ENCODE measurements at regions not wholly inside any gene's neighbourhood (a gene's known extent, or its start where the extent isn't known, plus 50 kb on each side); places are given as distances from the start of the nearest gene placed in this dataset.
A peak's percentile ranks its signal among the peaks of the same experiment; 100 is the strongest.

DNA sequence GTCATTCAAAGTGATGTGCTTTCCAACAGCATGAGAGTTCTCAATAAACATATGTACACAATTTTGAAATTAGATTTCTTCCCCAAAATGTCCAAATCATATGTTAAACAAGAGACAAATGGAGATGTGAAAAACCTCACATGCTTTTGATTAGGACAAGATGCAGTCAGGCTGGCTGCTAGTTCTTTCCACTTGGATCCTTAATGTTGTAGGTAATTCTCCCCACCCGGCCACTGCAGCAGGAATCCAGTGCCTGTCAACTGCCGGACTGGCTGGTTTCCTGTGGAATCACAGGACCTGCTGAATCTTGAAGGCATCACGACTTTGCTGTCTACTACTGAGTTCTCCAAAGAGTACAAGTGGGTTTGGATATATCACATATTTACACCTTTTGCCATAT lies 138.6 kb upstream of the AKR1E2 start:
- no peak for DNase-seq

DNA sequence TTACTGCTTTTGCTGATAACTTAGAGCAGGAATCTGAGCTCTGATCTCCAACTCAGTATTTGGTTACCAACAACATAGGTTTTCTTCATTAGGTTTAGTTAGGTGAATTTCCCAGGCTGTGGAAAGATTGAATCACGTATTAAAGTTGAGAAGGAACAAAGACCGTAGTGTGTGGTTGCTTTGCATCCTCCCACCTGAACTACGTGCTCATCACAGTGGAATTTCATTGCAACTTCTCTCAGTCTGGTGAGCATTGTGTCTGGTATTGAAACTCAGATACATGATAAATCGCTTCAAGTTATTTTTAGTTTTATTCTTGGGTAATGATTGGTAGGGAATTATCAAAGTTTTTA lies 139.4 kb upstream of the AKR1E2 start:
- DNase-seq, result peak in 1 of 2 experiments; percentile 58

DNA sequence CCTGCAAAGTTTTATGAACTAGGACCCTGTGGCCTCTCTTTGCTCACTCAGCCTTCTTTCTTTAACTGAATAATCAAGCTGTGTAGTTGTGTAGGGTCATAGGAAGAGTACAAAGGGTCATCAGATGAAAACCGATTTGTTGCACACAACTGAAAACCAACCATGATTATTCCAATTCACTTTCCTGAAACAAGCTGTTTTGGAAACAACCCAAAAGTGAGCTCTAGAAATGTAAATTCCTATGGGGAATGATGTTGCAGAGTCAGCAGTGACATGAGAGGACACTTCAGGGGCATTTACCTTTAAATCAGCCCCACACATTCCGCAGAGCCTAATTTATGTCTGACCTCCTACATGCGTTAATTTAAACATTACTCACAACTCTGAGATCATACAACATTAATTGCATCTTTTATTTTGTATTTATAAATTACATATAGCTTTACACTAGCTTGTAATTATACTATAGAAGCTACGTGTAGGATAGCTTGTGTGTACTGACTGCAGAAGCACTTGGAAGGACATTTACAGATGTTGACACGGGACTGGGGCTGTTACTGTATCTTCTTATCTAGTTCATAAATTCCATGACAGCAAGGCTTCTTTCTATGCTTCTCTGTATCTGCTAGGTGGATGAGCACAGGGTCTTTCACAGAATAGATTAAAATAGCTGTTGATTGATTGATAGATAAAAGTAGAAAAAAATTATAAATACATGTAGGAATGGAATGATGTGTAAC lies 139.9 kb upstream of the AKR1E2 start:
- no peak for DNase-seq

DNA sequence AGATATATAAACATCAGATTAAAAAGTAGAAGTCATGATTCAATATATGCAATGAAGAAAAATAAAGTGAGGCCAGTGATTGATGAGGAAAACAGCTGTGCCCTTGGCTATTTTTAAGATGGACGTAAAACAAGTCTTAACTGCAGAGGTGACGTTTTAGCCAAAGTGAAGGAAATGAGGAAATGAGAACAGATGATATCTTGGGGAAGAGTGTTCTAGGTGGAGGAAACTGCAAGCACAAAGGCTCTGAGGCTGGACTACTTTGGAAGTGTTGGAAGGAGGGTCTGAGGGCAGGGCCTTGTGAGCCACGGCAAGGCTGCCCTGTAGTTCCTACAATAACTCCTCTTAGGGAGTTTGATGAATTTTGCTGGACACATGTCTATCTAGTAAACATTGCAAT lies 140.5 kb upstream of the AKR1E2 start:
- no peak for DNase-seq

DNA sequence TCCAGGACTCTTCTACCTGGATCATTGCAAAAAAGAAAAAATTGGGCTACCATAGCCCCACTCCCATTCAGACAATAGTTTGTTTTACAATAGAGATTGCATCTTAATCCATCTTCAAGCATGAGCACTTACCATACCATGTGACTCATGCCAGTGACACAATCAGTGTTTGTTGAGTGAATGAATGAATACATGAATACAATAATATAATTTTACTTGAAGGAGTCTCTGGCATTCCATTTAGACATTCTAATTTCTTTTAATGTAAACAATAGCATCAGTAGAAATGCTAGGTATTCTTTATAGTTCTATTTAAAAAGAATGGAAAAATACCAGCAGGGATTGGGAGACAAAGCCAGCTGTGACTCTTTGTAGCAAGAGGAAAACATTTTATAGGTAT lies 141.6 kb upstream of the AKR1E2 start:
- DNase-seq, result no peak

DNA sequence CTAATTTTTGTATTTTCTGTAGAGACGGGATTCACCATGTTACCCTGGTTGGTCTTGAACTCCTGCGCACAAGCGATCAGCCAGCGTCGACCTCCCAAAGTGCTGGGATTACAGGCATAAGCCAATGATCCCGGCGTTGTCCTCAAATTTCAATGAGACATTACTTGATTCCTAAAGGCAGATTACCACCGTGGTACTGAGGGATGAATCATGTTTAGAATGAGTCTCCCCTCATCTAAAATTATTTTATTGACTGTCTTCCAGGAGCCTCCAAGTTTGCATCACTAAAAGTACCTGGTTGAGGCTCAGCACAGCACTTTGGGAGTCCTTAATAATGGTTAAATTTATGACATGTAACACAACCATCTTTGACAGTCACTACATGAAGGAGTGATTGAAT lies 142.2 kb upstream of the AKR1E2 start:
- DNase-seq, result no peak

DNA sequence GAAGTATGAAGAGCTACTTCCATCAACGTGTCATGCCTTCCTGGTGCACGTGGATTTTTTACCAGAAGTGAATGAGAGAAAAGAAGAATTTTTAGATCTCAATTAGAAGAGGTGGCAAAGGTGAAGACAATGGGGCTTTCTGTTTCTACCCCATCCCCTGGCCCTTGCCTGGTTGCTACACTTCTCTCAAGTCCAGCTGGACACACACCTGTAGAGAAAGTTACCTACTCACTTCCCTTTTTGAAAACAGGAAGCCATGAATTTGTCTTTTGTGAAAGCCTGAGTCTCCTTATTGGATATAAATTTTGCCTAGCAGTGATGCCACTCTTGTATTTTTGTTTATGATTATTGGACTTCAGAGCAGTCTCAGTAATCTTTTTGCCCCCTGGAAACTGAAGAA lies 142.9 kb upstream of the AKR1E2 start:
- no peak for DNase-seq

DNA sequence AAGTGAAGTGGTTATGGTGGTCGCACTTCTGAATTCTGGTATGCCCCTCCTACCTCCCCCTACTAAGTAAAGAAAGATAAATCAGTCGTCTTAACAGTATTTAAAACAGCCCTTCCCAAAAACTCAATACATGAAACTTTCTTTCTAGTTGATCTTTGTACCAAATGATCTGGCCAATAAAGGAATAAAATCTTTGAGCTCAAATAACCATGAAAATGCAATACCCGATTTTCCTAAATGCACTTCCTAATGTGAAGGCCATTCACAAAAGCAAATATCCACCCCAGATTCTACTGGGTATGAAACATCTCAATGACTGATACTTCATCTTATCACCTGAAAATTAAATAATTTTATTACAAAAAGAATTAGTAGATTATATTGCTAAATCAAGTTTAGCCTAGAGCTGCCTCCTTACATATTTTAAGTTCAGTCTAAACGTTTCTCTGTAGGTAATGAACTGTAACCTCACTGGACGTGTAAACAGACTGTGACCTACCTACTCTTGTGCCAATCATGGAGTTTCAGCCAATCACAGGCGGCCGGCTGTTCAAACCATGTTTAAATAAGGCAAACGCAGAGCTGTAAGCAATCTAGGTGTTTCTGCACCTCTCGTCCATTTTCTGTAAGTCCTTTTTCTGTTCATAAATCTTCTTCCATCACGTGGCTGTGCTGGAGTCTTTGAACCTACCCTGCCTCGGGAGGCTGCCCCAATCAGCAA lies 146.9 kb upstream of the AKR1E2 start:
- DNase-seq, result no peak

DNA sequence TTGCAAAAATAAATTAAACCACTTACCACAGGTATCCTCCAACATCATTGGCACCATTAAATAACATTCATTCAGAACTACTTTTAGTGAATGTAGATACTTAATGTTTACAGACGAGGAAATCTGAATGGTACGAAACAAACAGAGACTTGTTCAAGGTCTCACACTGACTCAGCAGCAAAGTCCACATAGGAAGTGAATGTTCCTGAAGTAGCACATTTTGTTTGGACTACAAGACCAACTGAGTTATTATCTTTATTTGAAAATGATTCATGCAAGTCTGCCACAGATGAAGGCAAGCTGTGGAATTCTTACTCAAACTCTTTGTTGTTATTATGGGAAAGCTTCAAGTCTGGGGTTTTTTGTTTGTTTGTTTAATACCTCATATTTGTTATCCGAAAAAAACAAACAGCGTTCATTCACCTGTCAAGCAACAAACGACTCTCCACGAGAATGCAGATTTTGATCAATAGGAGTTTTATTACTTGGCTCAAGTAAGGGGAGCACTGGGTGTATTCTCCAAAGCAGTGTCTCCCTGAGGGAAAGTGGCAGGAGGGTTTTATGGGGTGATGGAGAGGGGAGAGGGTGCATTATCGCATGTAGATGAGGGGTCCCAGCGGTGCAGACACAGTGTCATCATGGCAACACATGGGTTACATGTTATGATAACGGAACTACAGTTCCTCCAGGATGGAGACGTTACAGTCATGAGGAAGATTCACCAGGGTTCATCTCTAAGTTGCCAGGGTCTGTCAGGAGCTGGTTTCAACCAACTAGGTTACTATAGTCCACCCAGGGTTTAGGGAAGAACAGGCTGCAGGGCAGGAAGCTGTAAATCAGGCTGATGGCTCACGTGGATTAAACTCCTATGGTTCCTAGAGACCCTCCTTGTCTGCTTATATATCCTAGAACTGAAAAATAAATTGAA lies 147.7 kb upstream of the AKR1E2 start:
- no peak for DNase-seq

DNA sequence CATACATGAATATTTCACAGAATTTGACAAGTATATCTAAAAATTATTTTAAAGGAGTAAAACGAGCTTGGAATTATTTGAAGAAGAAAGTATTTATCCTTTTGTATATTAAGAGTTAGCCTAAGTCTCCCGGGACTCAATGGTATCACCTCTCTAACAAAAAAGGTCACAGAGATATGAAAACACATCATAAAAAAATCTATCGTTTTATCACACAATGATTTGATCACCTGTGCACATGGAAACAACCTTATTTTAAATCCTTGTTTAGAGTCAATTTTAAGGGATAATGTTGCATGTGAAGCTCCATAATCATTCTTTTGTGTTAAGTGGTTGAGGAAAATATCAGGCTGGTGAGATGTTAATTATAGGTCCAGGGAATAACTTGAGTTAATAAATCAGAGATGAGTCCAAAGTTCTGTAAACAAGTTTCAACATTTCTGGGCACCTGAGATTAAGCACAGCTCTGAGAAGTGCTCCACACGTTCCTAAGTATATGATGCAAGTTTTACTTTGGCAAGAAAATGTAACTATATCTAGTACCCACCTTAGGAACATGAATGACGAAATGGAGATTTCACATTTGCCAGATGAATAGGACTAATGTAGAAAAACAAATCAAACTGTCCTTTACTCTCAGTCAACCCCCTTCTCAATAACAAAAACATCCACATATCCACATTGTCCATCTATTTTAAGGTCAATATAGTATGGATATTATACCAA lies 148.5 kb upstream of the AKR1E2 start:
- DNase-seq, result no peak

DNA sequence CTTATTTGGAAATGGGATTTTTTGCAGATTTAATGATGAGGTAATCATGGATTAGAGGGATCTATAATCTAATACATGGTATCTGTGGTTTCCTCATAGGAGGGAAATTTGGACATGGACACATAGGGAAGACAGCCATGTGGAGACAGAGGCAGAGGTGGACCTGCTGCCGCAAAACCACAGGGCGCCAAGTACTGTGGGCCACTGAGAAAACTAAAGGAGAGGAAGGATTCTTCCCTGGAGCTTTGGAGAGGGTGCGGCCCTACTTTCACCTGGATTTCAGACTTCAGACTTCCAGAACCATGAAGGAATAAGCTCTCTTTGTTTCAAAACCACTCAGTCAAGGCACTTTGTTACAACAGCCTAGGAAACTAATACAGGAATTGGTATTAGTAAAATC lies 149.4 kb upstream of the AKR1E2 start:
- DNase-seq, result no peak

DNA sequence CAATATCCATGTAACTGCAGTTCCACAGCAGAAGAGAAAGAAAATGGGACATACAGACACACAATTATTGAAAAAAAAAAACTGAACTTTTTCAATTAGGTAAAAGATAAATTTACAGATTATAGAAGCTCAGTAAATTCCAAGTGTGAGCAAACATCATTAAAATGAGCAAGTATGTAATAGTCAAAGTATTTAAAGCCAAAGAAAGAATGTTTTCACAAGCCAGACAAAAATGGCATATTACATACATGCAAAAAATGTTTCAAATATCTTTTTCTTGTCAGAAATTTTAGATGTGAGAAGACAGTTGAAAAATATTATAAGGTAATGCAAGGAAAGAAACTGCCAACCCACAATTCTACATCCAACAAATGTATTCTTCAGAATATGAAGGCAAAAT lies 150.2 kb upstream of the AKR1E2 start:
- no peak for DNase-seq

DNA sequence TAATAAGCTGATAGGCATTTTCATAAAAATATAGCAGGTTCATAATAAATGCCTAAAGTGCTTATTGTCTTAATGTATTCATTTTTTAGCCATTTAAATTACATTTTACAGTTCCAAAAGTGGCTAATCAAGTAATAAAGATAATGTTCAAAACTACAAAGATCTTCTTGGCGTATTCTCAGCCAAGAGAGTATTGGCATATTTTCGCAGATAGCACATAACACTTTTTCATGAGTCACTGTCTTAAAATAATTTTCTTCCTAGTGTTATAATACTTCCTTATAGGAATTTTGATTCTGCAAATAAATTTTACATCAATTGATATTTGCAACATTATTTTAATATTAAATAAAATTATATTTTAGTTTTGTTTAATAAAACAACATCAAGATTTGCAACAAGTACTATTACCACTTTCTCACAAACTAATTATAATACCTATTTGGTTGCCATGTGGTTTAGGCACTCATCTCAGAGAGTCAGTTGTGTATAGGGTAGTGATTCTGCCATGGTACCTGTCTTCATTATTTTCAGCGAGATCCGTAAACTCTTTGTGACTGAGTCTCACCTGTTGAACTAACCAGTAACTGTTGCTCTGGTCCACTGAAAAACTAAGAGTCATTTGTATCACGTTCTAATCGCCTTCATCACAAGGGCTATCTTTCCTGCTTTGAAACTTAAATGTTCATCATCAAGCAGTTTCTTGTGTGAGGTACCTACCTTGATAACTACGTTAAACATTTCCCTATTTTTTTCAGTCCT lies 152.5 kb upstream of the AKR1E2 start:
- DNase-seq, result no peak

DNA sequence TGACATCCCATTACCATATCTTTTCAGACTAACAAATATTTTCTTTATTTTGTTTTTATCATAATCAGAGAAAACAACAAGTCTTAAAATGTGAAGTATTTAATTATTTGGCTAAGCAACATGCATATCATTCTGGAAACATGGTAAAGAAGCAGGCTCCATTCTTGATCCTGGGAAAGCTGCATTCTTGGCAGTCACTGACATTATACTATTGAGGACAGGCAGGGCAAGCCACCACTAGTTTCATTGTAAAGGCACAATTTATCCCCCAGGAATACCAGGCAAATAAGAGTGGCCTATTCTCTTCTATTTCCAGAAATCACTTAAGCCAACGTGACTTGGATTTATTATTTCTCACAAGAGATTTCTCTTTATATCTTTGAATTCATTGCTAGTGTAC lies 153.8 kb upstream of the AKR1E2 start:
- no peak for DNase-seq

DNA sequence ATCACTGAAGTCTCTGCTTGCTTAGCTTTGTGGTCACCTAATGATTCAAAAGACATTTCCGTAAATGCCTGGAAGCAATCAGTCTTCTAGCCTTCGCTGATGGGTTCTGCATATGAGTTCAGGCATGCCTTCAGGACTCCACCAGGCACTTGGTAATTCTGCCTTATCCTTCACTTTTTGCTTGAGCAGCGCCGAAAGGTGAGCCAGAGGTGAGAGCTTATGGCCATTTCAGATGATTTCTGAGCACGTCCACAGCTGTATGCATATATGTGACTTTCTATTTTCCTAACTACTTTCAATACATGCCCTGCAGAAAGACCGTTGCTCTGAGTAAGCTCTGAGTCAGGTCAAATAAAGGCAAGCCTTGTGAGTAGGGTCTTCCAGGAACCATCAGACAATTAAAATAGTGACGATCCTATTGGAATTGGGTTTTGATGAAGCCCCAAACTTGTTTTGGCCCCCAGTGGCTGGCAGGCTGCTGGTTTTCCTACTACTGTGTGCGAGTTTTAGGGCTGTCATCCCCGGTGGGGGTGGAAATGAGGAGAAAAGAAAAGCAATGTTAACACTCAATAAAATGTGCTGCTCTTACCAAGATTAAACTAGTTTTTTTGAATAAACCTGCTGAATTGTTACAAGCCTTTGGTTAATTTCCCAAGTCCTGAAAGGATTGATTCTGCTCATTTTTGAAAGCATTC lies 154.4 kb upstream of the AKR1E2 start:
- no peak for DNase-seq

DNA sequence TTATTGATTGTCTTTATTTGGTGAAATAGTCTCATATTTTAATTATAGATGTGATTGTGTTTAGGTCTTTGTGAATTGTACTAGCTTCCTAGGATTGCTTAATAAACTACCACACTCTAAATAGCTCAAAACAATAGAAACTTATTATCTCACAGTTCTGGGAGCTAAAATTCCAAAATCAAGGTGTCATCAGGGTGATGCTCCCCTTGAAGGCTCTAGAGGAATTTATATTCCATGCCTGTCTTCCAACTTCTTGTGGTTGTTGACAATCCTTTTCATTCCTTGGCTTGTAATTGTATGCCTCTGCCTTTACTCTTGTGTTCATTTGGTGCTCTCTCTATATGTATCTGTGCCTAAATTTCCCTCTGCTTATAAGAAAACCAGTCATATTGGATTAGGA lies 155.3 kb upstream of the AKR1E2 start:
- DNase-seq, result no peak

DNA sequence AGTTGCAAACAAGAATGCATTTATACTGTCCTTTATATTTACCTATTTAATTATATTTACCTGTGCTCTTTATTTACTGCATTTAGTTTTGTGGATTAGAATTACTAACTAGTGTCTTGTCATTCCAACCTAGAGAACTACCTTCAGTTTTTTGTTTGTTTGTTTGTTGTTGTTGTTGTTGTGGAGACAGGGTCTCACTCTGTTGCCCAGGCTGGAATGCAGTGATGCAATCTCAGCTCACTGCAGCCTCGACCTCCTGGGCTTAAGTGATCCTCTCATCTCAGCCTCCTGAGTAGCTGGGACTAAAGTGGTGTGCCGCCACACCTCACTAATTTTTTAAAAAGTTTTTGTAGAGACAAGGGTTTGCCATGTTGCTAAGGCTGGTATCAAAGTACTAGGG lies 156.4 kb upstream of the AKR1E2 start:
- no peak for DNase-seq

DNA sequence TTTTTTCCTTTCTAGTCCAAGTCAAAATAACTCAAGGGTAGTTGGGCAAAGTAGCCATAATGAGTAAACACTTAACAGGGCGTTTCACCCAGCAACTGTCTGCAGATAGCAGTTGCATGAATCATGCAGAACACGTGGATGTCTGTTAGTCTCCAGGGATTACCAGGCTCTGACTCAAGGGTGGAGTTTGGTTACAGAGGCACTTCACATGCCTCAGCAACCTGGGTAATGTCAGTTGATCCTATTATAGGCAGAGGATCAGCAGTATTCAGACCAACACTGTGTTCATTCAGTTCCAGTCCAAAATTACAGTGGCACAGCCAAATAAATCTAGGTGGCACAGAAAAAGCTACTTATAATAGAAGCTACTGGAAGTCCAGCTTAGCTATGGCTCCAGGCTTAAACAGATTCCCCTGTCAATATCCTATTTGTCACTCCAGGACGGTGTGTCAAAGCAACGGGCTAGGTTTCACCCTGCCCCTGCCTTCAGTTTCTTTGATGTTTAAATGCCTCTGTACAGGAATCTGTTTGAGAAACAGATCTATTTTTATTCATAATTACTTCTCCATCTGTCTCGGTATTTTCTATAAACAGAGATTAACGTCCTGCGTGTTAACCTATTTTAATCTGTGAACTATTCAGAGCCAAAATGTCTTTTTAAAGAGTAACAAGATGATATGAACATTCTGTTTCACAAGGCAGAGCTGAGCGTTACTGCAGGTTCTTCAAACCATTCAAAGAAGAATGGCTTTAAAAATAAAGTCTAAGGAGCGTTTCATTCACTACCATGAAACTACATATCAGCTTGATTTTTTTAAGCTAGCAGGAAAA lies 162.6 kb upstream of the AKR1E2 start:
- peak in 1 of 2 experiments; percentile 24 for DNase-seq

DNA sequence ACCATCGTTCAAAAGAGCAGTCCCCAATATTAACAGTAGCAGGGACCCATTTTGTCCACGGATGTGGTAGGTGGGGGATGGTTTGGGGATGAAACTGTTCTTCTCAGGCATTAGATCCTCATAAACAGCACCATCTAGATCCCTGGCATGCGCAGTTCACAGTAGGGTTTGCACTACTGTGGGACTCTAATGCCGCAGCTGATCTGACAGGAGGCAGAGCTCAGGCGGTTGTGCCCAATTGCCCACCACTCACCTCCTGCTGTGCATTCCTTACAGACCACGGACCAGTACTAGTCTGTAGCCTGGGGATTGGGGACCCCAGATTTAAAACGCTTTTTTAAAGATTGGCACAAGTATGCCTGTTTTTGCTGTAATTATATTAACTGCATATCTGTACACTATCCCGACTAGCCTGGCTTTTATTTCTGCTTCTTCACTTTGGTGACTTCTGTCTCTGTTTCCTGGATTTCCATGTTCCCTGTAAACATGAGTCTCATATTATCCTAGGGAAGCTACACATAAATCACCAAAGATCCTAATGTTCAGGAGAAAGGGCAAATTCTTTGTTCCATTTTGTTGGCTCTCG lies 163.3 kb upstream of the AKR1E2 start:
- no peak for DNase-seq
